GM23338 (cell line): ENCODE measurements at regions not wholly inside any gene's neighbourhood (a gene's known extent, or its start where the extent isn't known, plus 50 kb on each side); places are given as distances from the start of the nearest gene placed in this dataset.

ENCODE experiments used
- ATAC-seq: fragments of 200-7000 bp; cut with Tn5 transposase; 3 replicates; pipeline ENCODE4 v1.9.1; 2020
- DNase-seq: peaks from one replicate; pipeline ENCODE4 v3.0.0-alpha.2; 2015; ENCODE audit warnings: low spot score
- H2AFZ ChIP-seq: fragments of 200-600 bp; sonication (generic); 2 replicates; pipeline ENCODE4 v1.8.0; 2016; ENCODE audit warnings: antibody characterized with exemption, mild to moderate bottlenecking, moderate library complexity
- H3F3A ChIP-seq: fragments of 200-600 bp; sonication (generic); replicated peaks from 2 replicates; pipeline ENCODE4 v1.8.0; 2017; ENCODE audit warnings: antibody characterized with exemption, mixed run types, low read depth
- H3K27ac ChIP-seq: fragments of 200-600 bp; sonication (generic); 2 replicates; pipeline ENCODE4 v1.6.1; 2016; ENCODE audit warnings: low read depth
- H3K27me3 ChIP-seq: fragments of 200-600 bp; sonication (generic); 2 replicates; pipeline ENCODE4 v1.8.0; 2016; ENCODE audit warnings: mild to moderate bottlenecking, mixed run types, moderate library complexity; ENCODE audit not compliant: insufficient read depth
- H3K36me3 ChIP-seq: fragments of 200-600 bp; sonication (generic); 2 replicates; pipeline ENCODE4 v1.8.0; 2016; ENCODE audit warnings: mild to moderate bottlenecking; ENCODE audit not compliant: insufficient read depth
- H3K4me1 ChIP-seq: fragments of 200-600 bp; sonication (generic); 2 replicates; pipeline ENCODE4 v1.8.0; 2016; ENCODE audit warnings: mild to moderate bottlenecking, moderate library complexity; ENCODE audit not compliant: insufficient read depth
- H3K4me2 ChIP-seq: fragments of 200-600 bp; sonication (generic); 2 replicates; pipeline ENCODE4 v1.7.1; 2017; ENCODE audit warnings: mixed run types
- H3K4me3 ChIP-seq: fragments of 200-600 bp; sonication (generic); 2 replicates; pipeline ENCODE4 v1.6.1; 2016; ENCODE audit warnings: mixed run types
- H3K79me2 ChIP-seq: fragments of 200-600 bp; sonication (generic); replicated peaks from 2 replicates; pipeline ENCODE4 v1.8.0; 2017; ENCODE audit warnings: mild to moderate bottlenecking; ENCODE audit not compliant: insufficient read depth
- H3K9me2 ChIP-seq: fragments of 200-600 bp; sonication (generic); 2 replicates; pipeline ENCODE4 v1.8.0; 2017; ENCODE audit not compliant: insufficient read depth
- H4K20me1 ChIP-seq: fragments of 200-600 bp; sonication (generic); replicated peaks from 2 replicates; pipeline ENCODE4 v1.8.0; 2017; ENCODE audit warnings: mild to moderate bottlenecking; ENCODE audit not compliant: insufficient read depth
- H3K27ac Mint-ChIP-seq: 2 replicates; pipeline ENCODE4 v1.8.0; 2020; ENCODE audit warnings: inconsistent platforms, mild to moderate bottlenecking, moderate library complexity, mixed read lengths
- H3K27me3 Mint-ChIP-seq: 3 replicates; pipeline ENCODE4 v1.8.0; 2022; ENCODE audit warnings: low read depth, mild to moderate bottlenecking, moderate library complexity, mixed read lengths, inconsistent platforms; ENCODE audit not compliant: insufficient read depth, poor library complexity
- H3K36me3 Mint-ChIP-seq: 3 replicates; pipeline ENCODE4 v1.8.0; 2021; ENCODE audit warnings: low read depth, mild to moderate bottlenecking, inconsistent platforms, moderate library complexity, mixed read lengths
- H3K4me1 Mint-ChIP-seq: 3 replicates; pipeline ENCODE4 v1.8.0; 2020; ENCODE audit warnings: mild to moderate bottlenecking, inconsistent platforms, mixed read lengths
- H3K4me3 Mint-ChIP-seq: 3 replicates; pipeline ENCODE4 v1.8.0; 2021; ENCODE audit warnings: moderate library complexity, mild to moderate bottlenecking, inconsistent platforms, mixed read lengths
- H3K9me3 Mint-ChIP-seq: 3 replicates; pipeline ENCODE4 v1.8.0; 2020; ENCODE audit warnings: moderate library complexity, mild to moderate bottlenecking, inconsistent platforms, mixed read lengths
- CREB1 ChIP-seq: fragments of 250-450 bp; sonication (Bioruptor Pico); IDR thresholded peaks from 2 replicates; pipeline ENCODE4 v1.5.0; 2020; ENCODE audit warnings: low read depth, mild to moderate bottlenecking, moderate library complexity
- CTCF ChIP-seq, 2 experiments: fragments of 200-600 bp in 1 of 2; sonication (generic) in 1 of 2; conservative IDR thresholded peaks; 2 replicates each; pipeline versions ENCODE4 v1.5.1 to v1.6.1; 2016 to 2017; ENCODE audit warnings: antibody characterized with exemption in 2 of 2, low read depth in 2 of 2, mild to moderate bottlenecking in 2 of 2, moderate library complexity in 1 of 2
- EZH2 ChIP-seq: fragments of 200-600 bp; sonication (generic); IDR thresholded peaks from one replicate; pipeline ENCODE4 v1.8.0; 2017; ENCODE audit warnings: antibody characterized with exemption, mild to moderate bottlenecking, low read depth; ENCODE audit not compliant: unreplicated experiment
- EZH2phosphoT487 ChIP-seq: fragments of 200-600 bp; sonication (generic); IDR thresholded peaks from one replicate; pipeline ENCODE4 v1.8.1; 2018; ENCODE audit warnings: antibody characterized with exemption; ENCODE audit not compliant: unreplicated experiment
- NANOG ChIP-seq: IDR thresholded peaks from 2 replicates; pipeline ENCODE4 v1.6.1; 2016; ENCODE audit warnings: antibody characterized with exemption, borderline replicate concordance
- POLR2AphosphoS5 ChIP-seq: IDR thresholded peaks from 2 replicates; pipeline ENCODE4 v1.6.1; 2016; ENCODE audit warnings: antibody characterized with exemption, low read depth
- REST ChIP-seq: IDR thresholded peaks from one replicate; pipeline ENCODE4 v1.6.1; 2018; ENCODE audit warnings: antibody characterized with exemption; ENCODE audit not compliant: unreplicated experiment
- STAT1 ChIP-seq: IDR thresholded peaks from one replicate; pipeline ENCODE4 v1.6.1; 2016; ENCODE audit warnings: antibody characterized with exemption; ENCODE audit not compliant: unreplicated experiment
- ZNF331 ChIP-seq: fragments of 250-450 bp; sonication (Bioruptor Pico); IDR thresholded peaks from 2 replicates; pipeline ENCODE4 v1.5.0; 2020; ENCODE audit warnings: low read depth, mild to moderate bottlenecking, moderate library complexity
- ZNF462 ChIP-seq: fragments of 250-450 bp; sonication (Bioruptor Pico); IDR thresholded peaks from 2 replicates; pipeline ENCODE4 v1.5.0; 2020; ENCODE audit warnings: mild to moderate bottlenecking, moderate library complexity

GRCh38 chr12:53852061-53852460, 86.6 kb upstream of the HOXC13 start (continued):
- TF ChIP-seq CTCF (conservative IDR thresholded peaks at IDR 0.05; ENCODE audit: low read depth in 2 of 2): no peak
- TF ChIP-seq REST: no peak
- TF ChIP-seq EZH2: no peak
- TF ChIP-seq NANOG: no peak
- no peak for TF ChIP-seq EZH2phosphoT487

GRCh38 chr12:53852992-53853391, 85.6 kb upstream of the HOXC13 start:
- H3K27me3 ChIP-seq: no peaks in the 10 kb centered on the region
- no peaks in the 10 kb centered on the region for H3F3A ChIP-seq
- TF ChIP-seq POLR2AphosphoS5 (no peak), ZNF331 (CRISPR knock-in tag) (no peak), NANOG (no peak), EZH2phosphoT487 (no peak), STAT1 (no peak), CREB1 (CRISPR knock-in tag) (no peak), REST (no peak), ZNF462 (CRISPR knock-in tag) (no peak)

More at GRCh38 chr12:53852992-53853391, 85.6 kb upstream of the HOXC13 start:
- H3K36me3 ChIP-seq: no peaks in the 10 kb centered on the region
- H3K4me1 ChIP-seq: no peaks in the 10 kb centered on the region
- H3K27ac ChIP-seq: no peak overlapping the region
- Mint-ChIP-seq H3K27ac (no peak overlapping the region), H3K36me3 (no peaks in the 10 kb centered on the region), H3K4me3 (no peak overlapping the region), H3K27me3 (peaks cover 1% of the 10 kb centered on the region), H3K9me3 (no peaks in the 10 kb centered on the region), H3K4me1 (no peaks in the 10 kb centered on the region)
- no peak for ATAC-seq
- no peaks in the 10 kb centered on the region for H3K79me2 ChIP-seq
- 0 out of 2 replicates have a peak, but pooled peaks cover 2% of the 10 kb centered on the region for H3K9me2 ChIP-seq
- no peak overlapping the region for H3K4me2 ChIP-seq
- DNase-seq: no peak
- no peak overlapping the region for H3K4me3 ChIP-seq
- no peak overlapping the region for H2AFZ ChIP-seq
- H4K20me1 ChIP-seq: no peaks in the 10 kb centered on the region
